ENCODE measurements at regions not wholly inside any gene's neighbourhood (a gene's known extent, or its start where the extent isn't known, plus 50 kb on each side); places are given as distances from the start of the nearest gene placed in this dataset.

GRCh38 chr6:99080191-99080590 is 132.4 kb upstream of the FBXL4 start:
- TF ChIP-seq CTCF (IDR thresholded peaks at IDR 0.05) (no peak), POLR2AphosphoS5 (IDR thresholded peaks at IDR 0.05) (no peak)

All from breast epithelium (tissue), 3 donors.